DND-41 (cell line): ENCODE measurements at regions not wholly inside any gene's neighbourhood (a gene's known extent, or its start where the extent isn't known, plus 50 kb on each side); places are given as distances from the start of the nearest gene placed in this dataset.

Experiments
- EZH2 ChIP-seq: IDR thresholded peaks from 3 replicates; pipeline ENCODE4 v1.6.1; 2012; ENCODE audit warnings: borderline replicate concordance, low read depth, mild to moderate bottlenecking, moderate library complexity, low read length, inconsistent platforms; ENCODE audit not compliant: severe bottlenecking
- TF ChIP-seq, protein P1 (sequence below): IDR thresholded peaks from 2 replicates; pipeline ENCODE4 v1.5.1; 2012; ENCODE audit warnings: borderline replicate concordance, low read length, moderate library complexity, mild to moderate bottlenecking; ENCODE audit not compliant: poor library complexity, severe bottlenecking; ENCODE audit errors: extremely low read depth

DNA sequence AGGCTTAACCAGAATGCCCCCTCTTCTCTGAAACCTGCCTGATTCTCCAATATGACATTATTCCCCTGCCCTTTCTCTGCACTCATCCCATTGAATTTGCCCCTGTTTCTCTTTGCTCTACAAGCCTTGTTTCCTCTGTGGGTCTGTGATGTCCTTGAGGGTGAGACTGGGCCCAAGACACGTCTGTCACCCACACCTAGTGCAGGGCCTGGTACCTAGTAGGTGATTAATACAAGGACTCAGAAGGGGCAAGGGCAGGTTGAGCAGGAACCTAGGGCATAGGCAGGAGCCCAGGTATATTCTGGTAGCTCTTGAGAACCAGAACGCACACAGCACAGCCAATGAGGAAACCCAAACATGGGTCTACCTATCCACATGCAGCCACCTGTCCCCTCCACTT lies 81.9 kb upstream of the HMGXB4 start:
- TF ChIP-seq, protein P1, sequence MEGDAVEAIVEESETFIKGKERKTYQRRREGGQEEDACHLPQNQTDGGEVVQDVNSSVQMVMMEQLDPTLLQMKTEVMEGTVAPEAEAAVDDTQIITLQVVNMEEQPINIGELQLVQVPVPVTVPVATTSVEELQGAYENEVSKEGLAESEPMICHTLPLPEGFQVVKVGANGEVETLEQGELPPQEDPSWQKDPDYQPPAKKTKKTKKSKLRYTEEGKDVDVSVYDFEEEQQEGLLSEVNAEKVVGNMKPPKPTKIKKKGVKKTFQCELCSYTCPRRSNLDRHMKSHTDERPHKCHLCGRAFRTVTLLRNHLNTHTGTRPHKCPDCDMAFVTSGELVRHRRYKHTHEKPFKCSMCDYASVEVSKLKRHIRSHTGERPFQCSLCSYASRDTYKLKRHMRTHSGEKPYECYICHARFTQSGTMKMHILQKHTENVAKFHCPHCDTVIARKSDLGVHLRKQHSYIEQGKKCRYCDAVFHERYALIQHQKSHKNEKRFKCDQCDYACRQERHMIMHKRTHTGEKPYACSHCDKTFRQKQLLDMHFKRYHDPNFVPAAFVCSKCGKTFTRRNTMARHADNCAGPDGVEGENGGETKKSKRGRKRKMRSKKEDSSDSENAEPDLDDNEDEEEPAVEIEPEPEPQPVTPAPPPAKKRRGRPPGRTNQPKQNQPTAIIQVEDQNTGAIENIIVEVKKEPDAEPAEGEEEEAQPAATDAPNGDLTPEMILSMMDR = no peak
- TF ChIP-seq EZH2 = no peak
